Natural killer cell (primary cell): ENCODE measurements at regions not wholly inside any gene's neighbourhood (a gene's known extent, or its start where the extent isn't known, plus 50 kb on each side); places are given as distances from the start of the nearest gene placed in this dataset.

Experiments
- ATAC-seq, 3 donors: fragments of 150-1000 bp in 2 of 3; fragments of 200-7000 bp in 1 of 3; cut with Tn5 transposase; 1 replicate in 1 of 3; 2 replicates in 2 of 3; pipeline ENCODE4 v1.10.0; 2021; ENCODE audit warnings: mild to moderate bottlenecking in 2 of 3, moderate library complexity in 2 of 3
- DNase-seq, 2 donors: peaks; one replicate each; pipeline versions ENCODE4 v3.0.0 to v3.0.0-alpha.2; 2013 to 2021; ENCODE audit warnings: mixed read lengths in 1 of 2
- H3K27ac ChIP-seq: one replicate; pipeline ENCODE4 v1.5.1; 2013; ENCODE audit warnings: mild to moderate bottlenecking, low read length
- H3K27me3 ChIP-seq: one replicate; pipeline ENCODE4 v1.6.1; 2013; ENCODE audit warnings: low read length; ENCODE audit not compliant: control insufficient read depth, insufficient read depth
- H3K36me3 ChIP-seq: one replicate; pipeline ENCODE4 v1.6.1; 2013; ENCODE audit warnings: low read length; ENCODE audit not compliant: control insufficient read depth, insufficient read depth
- H3K4me1 ChIP-seq: one replicate; pipeline ENCODE4 v1.6.1; 2013; ENCODE audit warnings: low read length; ENCODE audit not compliant: control insufficient read depth, insufficient read depth
- H3K4me3 ChIP-seq: one replicate; pipeline ENCODE4 v1.5.1; 2013; ENCODE audit warnings: low read length
- H3K9me3 ChIP-seq: one replicate; pipeline ENCODE4 v1.6.1; 2013; ENCODE audit warnings: low read length; ENCODE audit not compliant: control insufficient read depth, insufficient read depth
- H3K27ac Mint-ChIP-seq, 2 donors: one replicate each; pipeline ENCODE4 v1.8.0; 2022; ENCODE audit warnings: mild to moderate bottlenecking in 2 of 2, mixed read lengths in 2 of 2, moderate library complexity in 1 of 2
- H3K27me3 Mint-ChIP-seq, 2 donors: one replicate each; pipeline ENCODE4 v1.8.0; 2022; ENCODE audit warnings: low read depth in 2 of 2, mixed read lengths in 2 of 2
- H3K36me3 Mint-ChIP-seq: one replicate; pipeline ENCODE4 v1.8.0; 2022; ENCODE audit warnings: mixed read lengths
- H3K4me1 Mint-ChIP-seq, 2 donors: one replicate each; pipeline ENCODE4 v1.8.0; 2022; ENCODE audit warnings: mixed read lengths in 2 of 2
- H3K4me3 Mint-ChIP-seq: one replicate; pipeline ENCODE4 v1.8.0; 2022; ENCODE audit warnings: mild to moderate bottlenecking, moderate library complexity, mixed read lengths
- H3K9me3 Mint-ChIP-seq, 2 donors: one replicate each; pipeline ENCODE4 v1.8.0; 2022; ENCODE audit warnings: mixed read lengths in 2 of 2
- CTCF ChIP-seq: fragments of 200-600 bp; IDR thresholded peaks from one replicate; pipeline ENCODE4 v1.8.0; 2022; ENCODE audit warnings: antibody characterized with exemption
- WGBS: methylation state at CpG from one replicate; pipeline ENCODE4 v1.1.7; 2013; ENCODE audit warnings: missing lambda C conversion rate; ENCODE audit not compliant: insufficient coverage; 5-methylcytosine and 5-hydroxymethylcytosine counted together
- intact Hi-C: fragments of 100-400 bp; cut with micrococcal nuclease; formaldehyde crosslinking; loops from one replicate; pipeline ENCODE4 v1.14.2; 2022

GRCh38 chr17:69880591-69881112 lies 194.4 kb upstream of the KCNJ16 start:
- Mint-ChIP-seq H3K36me3 (no peaks in the 10 kb centered on the region), H3K27ac (no peak overlapping the region), H3K27me3 (no peaks in the 10 kb centered on the region), H3K9me3 (peaks cover 2 to 5% of the 10 kb centered on the region in 2 donors), H3K4me3 (no peak overlapping the region), H3K4me1 (no peaks in the 10 kb centered on the region)
- Histone ChIP-seq H3K27me3 (no peaks in the 10 kb centered on the region), H3K9me3 (peaks cover 2% of the 10 kb centered on the region), H3K4me3 (no peak overlapping the region), H3K27ac (no peak overlapping the region), H3K36me3 (no peaks in the 10 kb centered on the region), H3K4me1 (no peaks in the 10 kb centered on the region)
- DNase-seq (no peak), ATAC-seq (no peak)
- WGBS: 94% methylated on average over 4 of the region's 4 CpGs
- intact Hi-C loops: no loop called here
- no peak for TF ChIP-seq CTCF

GRCh38 chr17:69882281-69882680 lies 192.7 kb upstream of the KCNJ16 start:
- no peaks in the 10 kb centered on the region for H3K36me3 Mint-ChIP-seq
- no peaks in the 10 kb centered on the region for H3K36me3 ChIP-seq
- H3K27ac ChIP-seq: no peak overlapping the region
- peaks cover 1% of the 10 kb centered on the region for H3K9me3 ChIP-seq
- H3K4me3 Mint-ChIP-seq: no peak overlapping the region
- H3K9me3 Mint-ChIP-seq: peaks cover 2% of the 10 kb centered on the region in 2 donors
- H3K27me3 ChIP-seq: no peaks in the 10 kb centered on the region
- TF ChIP-seq CTCF: no peak
- H3K27ac Mint-ChIP-seq: no peak overlapping the region
- no peaks in the 10 kb centered on the region for H3K4me1 ChIP-seq
- no peak overlapping the region for H3K4me3 ChIP-seq
- H3K27me3 Mint-ChIP-seq: no peaks in the 10 kb centered on the region
- WGBS: no CpG with 5 or more reads among the region's 2 CpGs
- intact Hi-C loops: no loop called here
- DNase-seq: no peak
- no peak for ATAC-seq
- H3K4me1 Mint-ChIP-seq: no peaks in the 10 kb centered on the region

GRCh38 chr17:69883120-69883519 lies 191.9 kb upstream of the KCNJ16 start:
- Mint-ChIP-seq H3K27me3 (no peaks in the 10 kb centered on the region), H3K36me3 (no peaks in the 10 kb centered on the region), H3K4me1 (no peaks in the 10 kb centered on the region), H3K4me3 (no peak overlapping the region), H3K9me3 (peaks cover 2% of the 10 kb centered on the region in 2 donors), H3K27ac (no peak overlapping the region)
- Histone ChIP-seq H3K27ac (no peak overlapping the region), H3K4me1 (no peaks in the 10 kb centered on the region), H3K36me3 (no peaks in the 10 kb centered on the region), H3K4me3 (no peak overlapping the region), H3K27me3 (no peaks in the 10 kb centered on the region), H3K9me3 (no peaks in the 10 kb centered on the region)
- ATAC-seq: no peak
- WGBS: 82% methylated on average over 3 of the region's 3 CpGs
- intact Hi-C loops: no loop called here
- no peak for DNase-seq
- TF ChIP-seq CTCF: no peak

- Histone ChIP-seq H3K36me3 (no peaks in the 10 kb centered on the region), H3K4me3 (no peak overlapping the region), H3K27ac (no peak overlapping the region), H3K27me3 (no peaks in the 10 kb centered on the region), H3K9me3 (no peaks in the 10 kb centered on the region), H3K4me1 (no peaks in the 10 kb centered on the region)
- no peaks in the 10 kb centered on the region for H3K4me1 Mint-ChIP-seq
- DNase-seq: no peak
- no peaks in the 10 kb centered on the region for H3K27me3 Mint-ChIP-seq
- H3K9me3 Mint-ChIP-seq: peaks cover 0 to 2% of the 10 kb centered on the region in 2 donors
- no peak overlapping the region for H3K27ac Mint-ChIP-seq
- ATAC-seq: no peak
- H3K36me3 Mint-ChIP-seq: no peaks in the 10 kb centered on the region
- no peak for TF ChIP-seq CTCF
- intact Hi-C loops: no loop called here
- no peak overlapping the region for H3K4me3 Mint-ChIP-seq
Measured at GRCh38 chr17:69884356-69884755, 190.7 kb upstream of the KCNJ16 start.
